SK-N-SH treated with all-trans-retinoic acid at 6 μM for 48 hours (cell line): ENCODE measurements at regions not wholly inside any gene's neighbourhood (a gene's known extent, or its start where the extent isn't known, plus 50 kb on each side); places are given as distances from the start of the nearest gene placed in this dataset.

Source experiments
- ATAC-seq: fragments of 200-7000 bp; cut with Tn5 transposase; 3 replicates; pipeline ENCODE4 v1.9.1; 2020; ENCODE audit warnings: mild to moderate bottlenecking, moderate library complexity
- ARNTL ChIP-seq: fragments of 450-650 bp; formaldehyde crosslinking; IDR thresholded peaks from 2 replicates; pipeline ENCODE4 v1.5.0; 2020; ENCODE audit warnings: low read depth, mild to moderate bottlenecking, moderate library complexity, borderline replicate concordance
- BACH2 ChIP-seq: fragments of 250-450 bp; sonication (Bioruptor Pico); IDR thresholded peaks from 2 replicates; pipeline ENCODE4 v1.9.0; 2021; ENCODE audit warnings: mild to moderate bottlenecking, borderline replicate concordance
- CSDC2 ChIP-seq: fragments of 250-450 bp; sonication (Bioruptor Pico); IDR thresholded peaks from 2 replicates; pipeline ENCODE4 v1.5.0; 2020; ENCODE audit warnings: mild to moderate bottlenecking, moderate library complexity
- ESRRG ChIP-seq: fragments of 250-450 bp; sonication (Bioruptor Pico); IDR thresholded peaks from 2 replicates; pipeline ENCODE4 v1.6.1; 2021; ENCODE audit warnings: mild to moderate bottlenecking
- GLIS3 ChIP-seq: fragments of 250-450 bp; sonication (Bioruptor Pico); IDR thresholded peaks from 2 replicates; pipeline ENCODE4 v1.5.0; 2020; ENCODE audit warnings: mild to moderate bottlenecking, moderate library complexity
- OSR1 ChIP-seq: fragments of 250-450 bp; sonication (Bioruptor Pico); IDR thresholded peaks from 2 replicates; pipeline ENCODE4 v1.8.0; 2022; ENCODE audit warnings: moderate library complexity, mild to moderate bottlenecking, inconsistent platforms
- PPARA ChIP-seq: fragments of 250-450 bp; sonication (Bioruptor Pico); IDR thresholded peaks from 2 replicates; pipeline ENCODE4 v1.5.0; 2020; ENCODE audit warnings: mild to moderate bottlenecking, borderline replicate concordance
- RARB ChIP-seq: fragments of 250-450 bp; sonication (Bioruptor Pico); IDR thresholded peaks from 2 replicates; pipeline ENCODE4 v1.8.0; 2021; ENCODE audit warnings: mild to moderate bottlenecking, moderate library complexity
- SNAI2 ChIP-seq: fragments of 250-450 bp; sonication (Bioruptor Pico); IDR thresholded peaks from 2 replicates; pipeline ENCODE4 v1.5.0; 2020; ENCODE audit warnings: mild to moderate bottlenecking, moderate library complexity
- TCF4 ChIP-seq: fragments of 250-450 bp; sonication (Bioruptor Pico); IDR thresholded peaks from 2 replicates; pipeline ENCODE4 v1.8.0; 2021; ENCODE audit warnings: mild to moderate bottlenecking, moderate library complexity, borderline replicate concordance
- TOX ChIP-seq: fragments of 250-450 bp; sonication (Bioruptor Pico); IDR thresholded peaks from 2 replicates; pipeline ENCODE4 v1.8.0; 2021; ENCODE audit warnings: mild to moderate bottlenecking, moderate library complexity, borderline replicate concordance
- ZC3H10 ChIP-seq: fragments of 250-450 bp; sonication (Bioruptor Pico); IDR thresholded peaks from 2 replicates; pipeline ENCODE4 v1.5.1; 2021; ENCODE audit warnings: mild to moderate bottlenecking, moderate library complexity
- ZFP3 ChIP-seq: fragments of 250-450 bp; sonication (Bioruptor Pico); IDR thresholded peaks from 2 replicates; pipeline ENCODE4 v1.5.0; 2020; ENCODE audit warnings: mild to moderate bottlenecking, moderate library complexity
- ZFP30 ChIP-seq: fragments of 450-650 bp; formaldehyde crosslinking; IDR thresholded peaks from 2 replicates; pipeline ENCODE4 v1.5.0; 2022; ENCODE audit warnings: mild to moderate bottlenecking, moderate library complexity
- ZNF565 ChIP-seq: fragments of 450-650 bp; formaldehyde crosslinking; conservative IDR thresholded peaks from 2 replicates; pipeline ENCODE4 v1.5.0; 2020; ENCODE audit warnings: low read depth, mild to moderate bottlenecking, moderate library complexity
- ZNF70 ChIP-seq: fragments of 450-650 bp; formaldehyde crosslinking; IDR thresholded peaks from 2 replicates; pipeline ENCODE4 v1.5.0; 2020; ENCODE audit warnings: mild to moderate bottlenecking, moderate library complexity
- ZNF8 ChIP-seq: fragments of 450-650 bp; formaldehyde crosslinking; IDR thresholded peaks from 2 replicates; pipeline ENCODE4 v1.5.0; 2020; ENCODE audit warnings: mild to moderate bottlenecking, moderate library complexity
- TF ChIP-seq, protein P1 (sequence below): fragments of 250-450 bp; sonication (Bioruptor Pico); IDR thresholded peaks from 2 replicates; pipeline ENCODE4 v1.8.0; 2021; ENCODE audit warnings: low read depth, mild to moderate bottlenecking, moderate library complexity, borderline replicate concordance
- TF ChIP-seq, protein P2 (sequence below): fragments of 250-450 bp; sonication (Bioruptor Pico); IDR thresholded peaks from 2 replicates; pipeline ENCODE4 v1.5.1; 2021; ENCODE audit warnings: mild to moderate bottlenecking, moderate library complexity
- TF ChIP-seq, protein P3 (sequence below): fragments of 250-450 bp; sonication (Bioruptor Pico); IDR thresholded peaks from 2 replicates; pipeline ENCODE4 v1.5.1; 2020; ENCODE audit warnings: low read depth, mild to moderate bottlenecking, moderate library complexity
- TF ChIP-seq, protein P4 (sequence below): fragments of 250-450 bp; sonication (Bioruptor Pico); IDR thresholded peaks from 2 replicates; pipeline ENCODE4 v1.8.0; 2020; ENCODE audit warnings: mild to moderate bottlenecking, moderate library complexity, borderline replicate concordance

DNA sequence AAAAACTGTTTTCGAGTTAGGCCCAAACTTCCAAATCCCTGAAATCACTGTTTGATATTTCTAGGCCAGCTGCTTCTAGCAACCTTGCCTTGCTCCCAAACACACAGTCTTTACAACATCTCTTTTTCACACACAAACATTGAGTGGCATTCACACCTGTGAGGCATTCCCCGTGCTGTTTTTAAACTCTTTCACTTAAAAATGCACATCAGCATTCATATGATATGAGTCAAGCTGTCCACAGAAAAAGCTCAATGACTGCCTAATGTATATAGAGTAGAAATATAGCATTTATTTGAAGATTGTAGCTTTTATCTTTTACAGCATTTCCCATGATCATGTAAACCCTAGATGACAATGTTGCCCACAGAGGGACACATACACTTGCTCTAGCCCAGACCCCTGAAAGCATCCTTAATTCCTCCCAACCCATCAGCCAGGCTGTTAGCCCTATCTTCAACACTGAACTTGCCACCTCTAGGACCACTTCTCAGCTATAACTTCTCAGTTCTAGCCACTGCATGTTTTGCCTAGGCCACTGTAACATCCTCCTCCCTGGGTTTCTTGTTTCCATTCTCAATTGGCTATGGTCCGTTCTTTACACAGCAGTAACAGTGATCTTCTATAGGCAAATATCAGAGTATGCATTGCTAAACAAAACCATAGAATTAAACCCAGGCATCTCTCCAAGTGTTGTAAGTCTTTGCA, 782.6 kb downstream of the DIPK2A start:
- TF ChIP-seq ZFP3 (CRISPR knock-in tag) (no peak), TCF4 (CRISPR knock-in tag) (no peak), CSDC2 (CRISPR knock-in tag) (no peak), BACH2 (CRISPR knock-in tag) (no peak), ZNF70 (CRISPR knock-in tag) (no peak), PPARA (CRISPR knock-in tag) (no peak), GLIS3 (no peak)
- TF ChIP-seq, protein P1, sequence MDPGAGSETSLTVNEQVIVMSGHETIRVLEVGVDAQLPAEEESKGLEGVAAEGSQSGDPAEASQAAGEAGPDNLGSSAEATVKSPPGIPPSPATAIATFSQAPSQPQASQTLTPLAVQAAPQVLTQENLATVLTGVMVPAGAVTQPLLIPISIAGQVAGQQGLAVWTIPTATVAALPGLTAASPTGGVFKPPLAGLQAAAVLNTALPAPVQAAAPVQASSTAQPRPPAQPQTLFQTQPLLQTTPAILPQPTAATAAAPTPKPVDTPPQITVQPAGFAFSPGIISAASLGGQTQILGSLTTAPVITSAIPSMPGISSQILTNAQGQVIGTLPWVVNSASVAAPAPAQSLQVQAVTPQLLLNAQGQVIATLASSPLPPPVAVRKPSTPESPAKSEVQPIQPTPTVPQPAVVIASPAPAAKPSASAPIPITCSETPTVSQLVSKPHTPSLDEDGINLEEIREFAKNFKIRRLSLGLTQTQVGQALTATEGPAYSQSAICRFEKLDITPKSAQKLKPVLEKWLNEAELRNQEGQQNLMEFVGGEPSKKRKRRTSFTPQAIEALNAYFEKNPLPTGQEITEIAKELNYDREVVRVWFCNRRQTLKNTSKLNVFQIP: no peak
- TF ChIP-seq, protein P2, sequence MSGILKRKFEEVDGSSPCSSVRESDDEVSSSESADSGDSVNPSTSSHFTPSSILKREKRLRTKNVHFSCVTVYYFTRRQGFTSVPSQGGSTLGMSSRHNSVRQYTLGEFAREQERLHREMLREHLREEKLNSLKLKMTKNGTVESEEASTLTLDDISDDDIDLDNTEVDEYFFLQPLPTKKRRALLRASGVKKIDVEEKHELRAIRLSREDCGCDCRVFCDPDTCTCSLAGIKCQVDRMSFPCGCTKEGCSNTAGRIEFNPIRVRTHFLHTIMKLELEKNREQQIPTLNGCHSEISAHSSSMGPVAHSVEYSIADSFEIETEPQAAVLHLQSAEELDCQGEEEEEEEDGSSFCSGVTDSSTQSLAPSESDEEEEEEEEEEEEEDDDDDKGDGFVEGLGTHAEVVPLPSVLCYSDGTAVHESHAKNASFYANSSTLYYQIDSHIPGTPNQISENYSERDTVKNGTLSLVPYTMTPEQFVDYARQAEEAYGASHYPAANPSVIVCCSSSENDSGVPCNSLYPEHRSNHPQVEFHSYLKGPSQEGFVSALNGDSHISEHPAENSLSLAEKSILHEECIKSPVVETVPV: no peak
- no peak for ATAC-seq

DNA sequence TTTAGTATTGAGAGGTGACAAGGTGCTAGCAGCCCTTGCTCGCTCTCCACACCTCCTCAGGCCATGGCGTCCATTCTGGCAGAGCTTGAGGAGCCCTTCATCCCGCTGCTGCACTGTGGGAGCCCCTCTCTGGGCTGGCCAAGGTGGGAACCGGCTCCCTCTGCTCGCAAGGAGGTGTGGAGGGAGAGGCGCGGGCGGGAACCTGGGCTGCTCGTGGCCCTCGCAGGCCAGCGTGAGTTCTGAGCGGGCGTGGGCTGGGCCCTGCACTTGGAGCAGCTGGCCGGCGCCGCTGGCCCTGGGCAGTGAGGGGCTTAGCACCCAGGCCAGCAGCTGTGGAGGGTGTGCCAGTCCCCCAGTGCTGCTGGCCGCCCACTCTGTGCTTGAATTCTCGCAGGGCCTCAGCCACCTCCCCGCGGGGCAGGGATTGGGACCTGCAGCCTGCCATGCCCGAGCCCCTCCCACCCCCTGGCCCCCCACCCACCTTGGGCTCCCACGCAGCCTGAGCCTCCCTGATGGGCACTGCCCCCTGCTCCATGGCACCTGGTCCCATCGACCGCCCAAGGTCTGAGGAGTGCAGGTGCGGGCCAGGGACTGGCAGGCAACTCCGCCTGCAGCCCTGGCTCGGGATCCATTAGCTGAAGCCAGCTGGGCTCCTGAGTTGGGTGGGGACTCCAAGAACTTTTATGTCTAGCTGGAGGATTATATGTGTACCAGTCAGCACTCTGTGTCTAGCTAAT, 785.2 kb downstream of the DIPK2A start:
- ATAC-seq: no peak
- no peak for TF ChIP-seq ZFP3 (CRISPR knock-in tag)
- TF ChIP-seq, protein P3, sequence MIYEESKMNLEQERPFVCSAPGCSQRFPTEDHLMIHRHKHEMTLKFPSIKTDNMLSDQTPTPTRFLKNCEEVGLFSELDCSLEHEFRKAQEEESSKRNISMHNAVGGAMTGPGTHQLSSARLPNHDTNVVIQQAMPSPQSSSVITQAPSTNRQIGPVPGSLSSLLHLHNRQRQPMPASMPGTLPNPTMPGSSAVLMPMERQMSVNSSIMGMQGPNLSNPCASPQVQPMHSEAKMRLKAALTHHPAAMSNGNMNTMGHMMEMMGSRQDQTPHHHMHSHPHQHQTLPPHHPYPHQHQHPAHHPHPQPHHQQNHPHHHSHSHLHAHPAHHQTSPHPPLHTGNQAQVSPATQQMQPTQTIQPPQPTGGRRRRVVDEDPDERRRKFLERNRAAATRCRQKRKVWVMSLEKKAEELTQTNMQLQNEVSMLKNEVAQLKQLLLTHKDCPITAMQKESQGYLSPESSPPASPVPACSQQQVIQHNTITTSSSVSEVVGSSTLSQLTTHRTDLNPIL (CRISPR knock-in tag): no peak
- TF ChIP-seq BACH2 (CRISPR knock-in tag): no peak
- no peak for TF ChIP-seq PPARA (CRISPR knock-in tag)
- no peak for TF ChIP-seq ZNF565 (CRISPR knock-in tag)
- no peak for TF ChIP-seq GLIS3
- TF ChIP-seq ZNF8: no peak
- no peak for TF ChIP-seq ZC3H10 (CRISPR knock-in tag)
- no peak for TF ChIP-seq TCF4 (CRISPR knock-in tag)
- TF ChIP-seq OSR1 (CRISPR knock-in tag): no peak
- TF ChIP-seq, protein P2: no peak
- TF ChIP-seq TOX (CRISPR knock-in tag): no peak
- no peak for TF ChIP-seq ESRRG
- TF ChIP-seq ARNTL (CRISPR knock-in tag): no peak
- TF ChIP-seq, protein P1: no peak
- no peak for TF ChIP-seq ZFP30 (CRISPR knock-in tag)
- no peak for TF ChIP-seq CSDC2 (CRISPR knock-in tag)
- no peak for TF ChIP-seq ZNF70 (CRISPR knock-in tag)
- no peak for TF ChIP-seq RARB
- TF ChIP-seq SNAI2: no peak

DNA sequence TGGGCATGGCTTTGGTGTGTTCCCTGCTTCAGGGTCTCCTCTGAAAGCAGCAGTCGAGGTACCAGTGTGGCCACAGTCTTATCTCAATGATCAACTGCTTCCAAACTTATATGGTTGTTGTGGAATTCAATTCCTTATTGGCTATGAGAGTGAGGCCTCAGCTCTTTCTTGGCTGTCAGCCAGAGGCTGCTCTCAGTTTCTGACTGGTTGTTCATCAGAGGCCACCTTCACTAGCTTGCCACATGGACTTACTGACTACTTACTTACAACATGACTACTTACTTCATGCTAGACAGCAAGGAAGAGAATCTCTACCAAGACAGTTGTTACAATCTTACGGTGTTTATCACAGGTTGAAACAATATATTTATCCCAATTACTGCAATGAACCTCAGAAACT, 789.2 kb downstream of the DIPK2A start:
- no peak for ATAC-seq

More for the DNA sequence above, 789.2 kb downstream of the DIPK2A start:
- TF ChIP-seq ZC3H10 (CRISPR knock-in tag) (no peak), TOX (CRISPR knock-in tag) (no peak), OSR1 (CRISPR knock-in tag) (no peak), PPARA (CRISPR knock-in tag) (no peak), ZFP30 (CRISPR knock-in tag) (no peak), ZNF8 (no peak), ZNF70 (CRISPR knock-in tag) (no peak), ZFP3 (CRISPR knock-in tag) (no peak)
- TF ChIP-seq, protein P4, sequence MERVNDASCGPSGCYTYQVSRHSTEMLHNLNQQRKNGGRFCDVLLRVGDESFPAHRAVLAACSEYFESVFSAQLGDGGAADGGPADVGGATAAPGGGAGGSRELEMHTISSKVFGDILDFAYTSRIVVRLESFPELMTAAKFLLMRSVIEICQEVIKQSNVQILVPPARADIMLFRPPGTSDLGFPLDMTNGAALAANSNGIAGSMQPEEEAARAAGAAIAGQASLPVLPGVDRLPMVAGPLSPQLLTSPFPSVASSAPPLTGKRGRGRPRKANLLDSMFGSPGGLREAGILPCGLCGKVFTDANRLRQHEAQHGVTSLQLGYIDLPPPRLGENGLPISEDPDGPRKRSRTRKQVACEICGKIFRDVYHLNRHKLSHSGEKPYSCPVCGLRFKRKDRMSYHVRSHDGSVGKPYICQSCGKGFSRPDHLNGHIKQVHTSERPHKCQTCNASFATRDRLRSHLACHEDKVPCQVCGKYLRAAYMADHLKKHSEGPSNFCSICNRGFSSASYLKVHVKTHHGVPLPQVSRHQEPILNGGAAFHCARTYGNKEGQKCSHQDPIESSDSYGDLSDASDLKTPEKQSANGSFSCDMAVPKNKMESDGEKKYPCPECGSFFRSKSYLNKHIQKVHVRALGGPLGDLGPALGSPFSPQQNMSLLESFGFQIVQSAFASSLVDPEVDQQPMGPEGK (CRISPR knock-in tag): no peak
- TF ChIP-seq, protein P3 (CRISPR knock-in tag): no peak
